ENCODE measurements at regions not wholly inside any gene's neighbourhood (a gene's known extent, or its start where the extent isn't known, plus 50 kb on each side); places are given as distances from the start of the nearest gene placed in this dataset.
A peak's percentile ranks its signal among the peaks of the same experiment; 100 is the strongest.

- POLR2A ChIA-PET, result no interaction called here
- CTCF ChIA-PET, result no interaction called here
- TF ChIP-seq FOXM1 (IDR thresholded peaks at IDR 0.05; ENCODE audit: borderline replicate concordance) (no peak), ELF4 (IDR thresholded peaks at IDR 0.05) (no peak), NFRKB (IDR thresholded peaks at IDR 0.05) (no peak), FOXK2 (IDR thresholded peaks at IDR 0.05) (no peak), ZNF384 (IDR thresholded peaks at IDR 0.05) (no peak)
- no peak for DNase-seq (ENCODE audit: extremely low spot score)
These were observed 81.7 kb upstream of the TENT5A start for GRCh38 chr6:81834141-81834681.

DNA sequence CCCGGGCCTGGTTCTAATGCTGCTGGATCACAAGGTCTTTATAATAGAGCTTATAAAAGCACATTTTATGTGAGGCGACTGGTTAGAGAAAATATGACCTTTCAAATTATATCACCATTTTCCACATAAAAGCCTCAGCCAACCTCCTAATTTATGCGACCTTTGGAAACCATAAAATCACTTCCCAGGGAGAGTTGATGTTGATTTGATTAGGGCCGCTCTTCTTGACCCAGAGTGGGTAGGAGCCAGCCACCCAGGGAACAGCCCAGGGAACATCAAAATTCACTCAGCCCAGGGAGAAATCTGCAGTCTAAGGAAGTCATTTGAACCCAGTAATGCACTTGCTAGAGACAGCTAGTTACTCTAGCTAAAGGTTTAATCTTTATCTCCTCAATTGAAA is 79.8 kb upstream of the TENT5A start:
- POLR2A ChIA-PET, result no interaction called here
- no peak for DNase-seq (ENCODE audit: extremely low spot score)
- CTCF ChIA-PET, result interaction anchor here (0.6 kb wide), 2 partner anchors 11 to 1800 kb away, joined by 3 read pairs; no protein-coding TSS in a partner anchor
- TF ChIP-seq FOXA1 (IDR thresholded peaks at IDR 0.05) (no peak), PKNOX1 (IDR thresholded peaks at IDR 0.05) (peak; percentile 49; the same call in 1 of the 2 replicates)

- ChIA-PET CTCF (no interaction called here), POLR2A (no interaction called here)
- no peak for DNase-seq (ENCODE audit: extremely low spot score)
- TF ChIP-seq FOXK2 (IDR thresholded peaks at IDR 0.05) (no peak), SUZ12 (IDR thresholded peaks at IDR 0.05) (no peak), CTBP1 (IDR thresholded peaks at IDR 0.05; ENCODE audit: borderline replicate concordance) (no peak), LEF1 (IDR thresholded peaks at IDR 0.05; ENCODE audit: borderline replicate concordance) (no peak), NFRKB (IDR thresholded peaks at IDR 0.05) (no peak), HDGF (IDR thresholded peaks at IDR 0.05; ENCODE audit: borderline replicate concordance) (no peak), BHLHE40 (IDR thresholded peaks at IDR 0.05; ENCODE audit: borderline replicate concordance) (no peak), SP1 (IDR thresholded peaks at IDR 0.05) (no peak)
These were observed 78.8 kb upstream of the TENT5A start for GRCh38 chr6:81831274-81831673.

DNA sequence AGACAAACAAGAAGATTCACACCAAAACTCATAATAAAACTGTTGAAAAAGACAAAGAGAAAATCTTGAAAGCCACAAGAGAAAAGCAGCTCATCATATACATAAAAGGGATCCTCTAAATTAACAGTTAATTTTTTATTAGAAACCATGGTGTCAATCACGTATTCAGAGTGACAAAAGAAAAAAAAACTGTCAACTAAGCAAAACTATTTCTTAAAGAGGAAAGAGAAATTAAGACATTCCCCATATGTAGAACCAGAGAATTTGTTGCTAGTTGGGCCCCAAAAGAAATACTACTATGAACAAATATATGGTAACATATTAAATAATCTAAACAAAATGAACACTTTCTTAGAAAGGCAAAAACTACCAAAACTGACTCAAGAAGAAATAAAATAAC is 74.3 kb upstream of the TENT5A start:
- TF ChIP-seq ZNF384 (IDR thresholded peaks at IDR 0.05), result no peak
- no peak for TF ChIP-seq SP1 (IDR thresholded peaks at IDR 0.05)
- TF ChIP-seq BHLHE40 (IDR thresholded peaks at IDR 0.05; ENCODE audit: borderline replicate concordance), result no peak
- no peak for TF ChIP-seq FOXK2 (IDR thresholded peaks at IDR 0.05)
- TF ChIP-seq TARDBP (IDR thresholded peaks at IDR 0.05), result no peak
- no peak for TF ChIP-seq L3MBTL2 (conservative IDR thresholded peaks at IDR 0.05)
- TF ChIP-seq FOXM1 (IDR thresholded peaks at IDR 0.05; ENCODE audit: borderline replicate concordance), result no peak
- no peak for TF ChIP-seq PKNOX1 (IDR thresholded peaks at IDR 0.05)
- TF ChIP-seq CTBP1 (IDR thresholded peaks at IDR 0.05; ENCODE audit: borderline replicate concordance), result no peak
- no peak for TF ChIP-seq LEF1 (IDR thresholded peaks at IDR 0.05; ENCODE audit: borderline replicate concordance)
- TF ChIP-seq FOXA1 (IDR thresholded peaks at IDR 0.05), result no peak
- ChIA-PET CTCF (no interaction called here), POLR2A (no interaction called here)
- no peak for DNase-seq (ENCODE audit: extremely low spot score)

DNA sequence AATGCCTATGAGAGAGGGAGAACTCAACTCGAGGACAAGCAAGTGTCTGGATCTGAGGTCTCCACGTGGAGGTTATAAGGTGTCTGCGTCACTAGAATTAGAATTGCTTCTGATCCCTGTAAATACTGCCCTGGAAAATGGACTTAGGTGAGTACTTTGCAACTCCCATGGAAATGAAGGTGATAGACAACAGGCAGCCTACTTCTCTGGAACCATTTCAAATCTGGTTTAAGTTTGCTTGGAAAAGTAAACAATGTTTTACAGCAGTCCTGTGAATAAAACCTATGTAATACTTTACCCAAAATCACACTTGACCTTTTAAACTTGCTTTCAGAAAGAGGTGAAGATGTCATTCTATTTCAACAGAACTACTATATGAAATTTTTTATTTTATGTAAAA is 70.1 kb upstream of the TENT5A start:
- ChIA-PET CTCF (no interaction called here), POLR2A (no interaction called here)
- no peak for DNase-seq (ENCODE audit: extremely low spot score)
- no peak for TF ChIP-seq SP1 (IDR thresholded peaks at IDR 0.05)
- no peak for TF ChIP-seq LEF1 (IDR thresholded peaks at IDR 0.05; ENCODE audit: borderline replicate concordance)
- TF ChIP-seq SUZ12 (IDR thresholded peaks at IDR 0.05), result no peak
- TF ChIP-seq NFRKB (IDR thresholded peaks at IDR 0.05), result no peak
- TF ChIP-seq L3MBTL2 (conservative IDR thresholded peaks at IDR 0.05), result no peak
- no peak for TF ChIP-seq FOXM1 (IDR thresholded peaks at IDR 0.05; ENCODE audit: borderline replicate concordance)
- TF ChIP-seq ELF4 (IDR thresholded peaks at IDR 0.05), result no peak
- no peak for TF ChIP-seq HDGF (IDR thresholded peaks at IDR 0.05; ENCODE audit: borderline replicate concordance)
- TF ChIP-seq CTBP1 (IDR thresholded peaks at IDR 0.05; ENCODE audit: borderline replicate concordance), result no peak

DNA sequence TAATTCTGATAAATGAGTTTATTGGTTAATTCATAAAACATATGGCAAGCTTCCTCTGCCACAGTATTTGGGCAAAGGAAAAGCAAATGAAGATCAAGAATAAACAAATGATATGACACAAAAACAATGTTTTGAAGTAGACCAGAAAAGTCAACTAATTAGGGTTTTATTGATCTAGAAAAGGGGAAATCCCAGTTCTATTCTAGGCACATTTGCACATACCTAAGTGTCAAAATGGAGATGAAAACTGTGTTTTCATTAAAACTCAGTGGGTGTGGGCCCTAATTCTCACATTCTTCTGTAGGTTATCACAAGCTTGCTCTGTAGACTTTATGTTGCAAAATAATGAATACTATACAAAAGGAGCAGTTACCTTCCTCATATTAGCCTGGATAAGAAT is 69.0 kb upstream of the TENT5A start:
- DNase-seq (ENCODE audit: extremely low spot score), result no peak
- no peak for TF ChIP-seq SP1 (IDR thresholded peaks at IDR 0.05)
- no peak for TF ChIP-seq FOXK2 (IDR thresholded peaks at IDR 0.05)
- no peak for TF ChIP-seq CTBP1 (IDR thresholded peaks at IDR 0.05; ENCODE audit: borderline replicate concordance)
- no peak for TF ChIP-seq SUZ12 (IDR thresholded peaks at IDR 0.05)
- TF ChIP-seq PKNOX1 (IDR thresholded peaks at IDR 0.05), result no peak
- TF ChIP-seq BHLHE40 (IDR thresholded peaks at IDR 0.05; ENCODE audit: borderline replicate concordance), result no peak
- TF ChIP-seq ZNF384 (IDR thresholded peaks at IDR 0.05), result no peak
- no peak for TF ChIP-seq L3MBTL2 (conservative IDR thresholded peaks at IDR 0.05)
- TF ChIP-seq FOXM1 (IDR thresholded peaks at IDR 0.05; ENCODE audit: borderline replicate concordance), result no peak
- ChIA-PET POLR2A (no interaction called here), CTCF (no interaction called here)

- ChIA-PET POLR2A (no interaction called here), CTCF (no interaction called here)
- DNase-seq (ENCODE audit: extremely low spot score), result no peak
- no peak for TF ChIP-seq L3MBTL2 (conservative IDR thresholded peaks at IDR 0.05)
- no peak for TF ChIP-seq FOXM1 (IDR thresholded peaks at IDR 0.05; ENCODE audit: borderline replicate concordance)
- no peak for TF ChIP-seq PKNOX1 (IDR thresholded peaks at IDR 0.05)
- TF ChIP-seq ELF4 (IDR thresholded peaks at IDR 0.05), result no peak
- no peak for TF ChIP-seq FOXA1 (IDR thresholded peaks at IDR 0.05)
- TF ChIP-seq NFRKB (IDR thresholded peaks at IDR 0.05), result no peak
- no peak for TF ChIP-seq BHLHE40 (IDR thresholded peaks at IDR 0.05; ENCODE audit: borderline replicate concordance)
- TF ChIP-seq LEF1 (IDR thresholded peaks at IDR 0.05; ENCODE audit: borderline replicate concordance), result no peak
- no peak for TF ChIP-seq SUZ12 (IDR thresholded peaks at IDR 0.05)
- no peak for TF ChIP-seq FOXK2 (IDR thresholded peaks at IDR 0.05)
- TF ChIP-seq HDGF (IDR thresholded peaks at IDR 0.05; ENCODE audit: borderline replicate concordance), result no peak
- TF ChIP-seq SP1 (IDR thresholded peaks at IDR 0.05), result no peak
- TF ChIP-seq CTBP1 (IDR thresholded peaks at IDR 0.05; ENCODE audit: borderline replicate concordance), result no peak
- TF ChIP-seq ZNF384 (IDR thresholded peaks at IDR 0.05), result no peak
- no peak for TF ChIP-seq ARNT (IDR thresholded peaks at IDR 0.05)
- TF ChIP-seq TARDBP (IDR thresholded peaks at IDR 0.05), result no peak
These were observed 68.5 kb upstream of the TENT5A start for GRCh38 chr6:81820980-81821379.
